PFSK-1 (cell line): ENCODE measurements at regions not wholly inside any gene's neighbourhood (a gene's known extent, or its start where the extent isn't known, plus 50 kb on each side); places are given as distances from the start of the nearest gene placed in this dataset.

Experiments
- POLR2AphosphoS5 ChIP-seq: IDR thresholded peaks from 2 replicates; pipeline ENCODE4 v1.6.1; 2012; ENCODE audit warnings: low read depth, mild to moderate bottlenecking, control low read depth, low read length, moderate library complexity
- SIN3A ChIP-seq: IDR thresholded peaks from 2 replicates; pipeline ENCODE4 v1.6.1; 2012; ENCODE audit warnings: mild to moderate bottlenecking, low read length, moderate library complexity, borderline replicate concordance; ENCODE audit not compliant: insufficient read depth

GRCh38 chr6:140204154-140204553, 829.7 kb upstream of the CITED2 start:
- TF ChIP-seq POLR2AphosphoS5 = no peak
- TF ChIP-seq SIN3A = no peak
